ENCODE measurements at regions not wholly inside any gene's neighbourhood (a gene's known extent, or its start where the extent isn't known, plus 50 kb on each side); places are given as distances from the start of the nearest gene placed in this dataset.
"Not testable (repeated sequence)": the region's sequence is repeated elsewhere in the genome, so short reads cannot be mapped to it uniquely, and the experiment has no call there.

- not testable (repeated sequence) for TF ChIP-seq EP300 (IDR thresholded peaks at IDR 0.05; ENCODE audit: low read depth); POLR2A (IDR thresholded peaks at IDR 0.05)
These were observed 76.5 kb upstream of the DNAH5 start for GRCh38 chr5:14020944-14021343.

Measured in transverse colon (tissue), 1 donor.